ENCODE measurements at regions not wholly inside any gene's neighbourhood (a gene's known extent, or its start where the extent isn't known, plus 50 kb on each side); places are given as distances from the start of the nearest gene placed in this dataset.

GRCh38 chr5:2482778-2483177, 268.7 kb downstream of the IRX2 start:
- DNase-seq = no peak

DNA sequence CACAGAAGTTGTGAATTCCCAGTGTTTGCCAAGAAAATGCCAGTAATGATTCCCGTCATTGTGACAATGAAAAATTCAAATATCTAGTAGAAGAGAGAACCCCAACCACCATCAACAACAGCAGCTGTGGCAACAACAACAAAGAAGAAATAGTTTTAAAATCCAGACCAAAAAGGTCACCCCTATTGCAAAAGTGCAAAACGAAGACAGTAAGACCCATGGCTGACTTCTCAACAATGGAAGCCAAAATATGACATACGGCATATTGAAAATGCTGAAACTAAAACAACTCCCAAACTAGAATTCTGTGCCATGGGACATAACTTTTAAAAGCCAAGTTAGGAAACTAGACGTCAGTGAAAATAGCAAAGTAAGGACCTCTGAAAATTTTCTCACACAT, 270.6 kb downstream of the IRX2 start:
- DNase-seq = no peak

DNA sequence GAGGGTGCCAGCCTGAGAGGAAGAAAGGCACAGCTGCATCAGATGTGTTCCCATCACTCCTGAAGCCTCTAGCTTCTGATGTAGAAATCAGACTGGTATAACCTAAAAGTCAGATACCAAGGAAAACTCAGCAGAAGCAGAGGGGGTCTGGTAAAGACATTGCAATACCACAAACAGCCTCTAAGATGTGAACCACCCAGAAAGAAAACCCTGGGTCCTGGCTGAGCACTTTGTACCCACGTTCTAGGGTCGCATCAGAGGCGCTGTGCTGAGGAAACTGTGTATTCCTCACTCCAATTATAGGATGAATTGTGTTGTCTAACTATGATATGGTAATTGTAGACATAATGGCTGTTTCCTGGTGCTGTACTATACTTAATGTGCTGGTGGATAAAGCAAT, 275.6 kb downstream of the IRX2 start:
- no peak for DNase-seq

DNA sequence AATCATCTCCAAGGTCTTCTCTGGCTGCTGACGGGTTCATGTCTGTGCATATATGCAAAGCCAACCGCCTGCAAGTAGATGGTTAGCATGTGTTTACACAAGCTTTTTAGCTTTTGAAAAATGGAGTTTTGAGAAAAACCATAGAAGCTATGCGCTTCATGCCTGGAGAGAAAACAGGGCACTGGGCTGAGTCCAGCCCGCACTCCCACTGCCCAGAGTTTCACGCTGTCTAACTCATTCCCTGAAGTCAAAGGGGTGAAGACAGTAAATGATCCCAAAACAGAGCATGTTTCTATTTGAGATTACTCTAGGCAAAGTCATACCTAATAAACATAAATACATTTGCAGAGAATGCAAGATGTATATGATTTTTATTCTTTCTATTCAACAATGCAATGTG, 278.8 kb downstream of the IRX2 start:
- DNase-seq = no peak

GRCh38 chr5:2471152-2471879, 280.2 kb downstream of the IRX2 start:
- DNase-seq = no peak

DNA sequence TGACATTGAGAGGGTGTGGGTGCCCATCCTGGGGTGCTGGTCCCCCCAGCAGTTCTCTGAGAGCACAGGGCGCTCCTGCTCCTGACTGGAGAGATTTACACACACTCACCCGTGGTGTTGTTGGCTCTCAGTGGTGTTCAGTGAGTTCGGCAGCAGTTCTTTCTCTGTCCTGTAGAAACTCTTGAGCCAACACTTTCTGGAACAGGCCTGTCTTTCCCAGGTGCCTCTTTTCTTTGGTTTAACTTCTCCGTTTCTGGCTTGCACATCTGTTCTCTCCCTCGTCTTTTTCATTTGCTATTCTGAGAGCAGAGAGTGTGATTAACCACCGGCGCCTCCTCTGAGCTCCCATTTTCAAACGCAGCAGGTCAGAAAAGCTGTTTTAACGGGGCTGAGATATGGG, 284.5 kb downstream of the IRX2 start:
- no peak for DNase-seq

- DNase-seq = no peak
Measured at GRCh38 chr5:2465383-2465782, 286.1 kb downstream of the IRX2 start.

DNA sequence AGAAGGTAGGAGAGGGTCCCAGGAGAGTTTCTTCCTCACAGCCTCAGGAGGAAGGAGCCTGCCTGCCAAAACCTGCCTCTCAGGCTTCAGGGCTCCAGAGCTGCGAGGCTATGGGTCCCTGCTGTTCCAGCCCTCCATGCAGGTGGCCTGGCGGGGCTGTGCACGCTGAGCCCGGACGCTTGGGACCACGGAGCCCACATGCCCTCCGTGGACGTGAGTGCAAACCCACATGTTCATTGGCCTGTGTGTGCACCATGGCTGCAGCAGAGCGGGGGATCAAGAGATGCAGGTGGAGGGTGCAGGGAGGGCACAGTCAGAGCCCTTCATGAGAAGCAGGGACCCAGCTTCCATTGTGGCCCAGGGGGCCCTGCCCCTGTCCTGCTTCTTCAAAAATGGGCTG, 287.3 kb downstream of the IRX2 start:
- no peak for DNase-seq

GRCh38 chr5:2461701-2462691, 289.5 kb downstream of the IRX2 start:
- DNase-seq = no peak

DNA sequence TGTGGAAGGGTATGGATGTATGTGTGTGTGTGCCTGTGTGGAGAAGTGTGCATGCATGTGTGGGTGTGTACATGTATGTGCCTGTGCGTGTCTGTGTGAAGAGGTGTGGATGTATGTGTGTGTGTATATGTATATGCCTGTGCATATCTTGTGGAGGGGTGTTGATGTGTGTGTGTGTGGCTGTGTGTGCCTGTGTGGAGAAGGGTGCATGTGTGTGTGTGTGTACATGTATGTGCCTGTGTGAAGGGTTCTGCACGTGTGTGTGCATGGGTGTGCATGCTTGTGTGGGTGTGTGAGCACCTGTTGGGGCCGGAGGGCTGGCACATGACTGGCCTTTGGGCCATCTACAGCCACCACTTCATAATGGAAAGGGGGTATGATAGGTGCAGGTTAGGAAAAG, 291.4 kb downstream of the IRX2 start:
- DNase-seq = no peak

DNA sequence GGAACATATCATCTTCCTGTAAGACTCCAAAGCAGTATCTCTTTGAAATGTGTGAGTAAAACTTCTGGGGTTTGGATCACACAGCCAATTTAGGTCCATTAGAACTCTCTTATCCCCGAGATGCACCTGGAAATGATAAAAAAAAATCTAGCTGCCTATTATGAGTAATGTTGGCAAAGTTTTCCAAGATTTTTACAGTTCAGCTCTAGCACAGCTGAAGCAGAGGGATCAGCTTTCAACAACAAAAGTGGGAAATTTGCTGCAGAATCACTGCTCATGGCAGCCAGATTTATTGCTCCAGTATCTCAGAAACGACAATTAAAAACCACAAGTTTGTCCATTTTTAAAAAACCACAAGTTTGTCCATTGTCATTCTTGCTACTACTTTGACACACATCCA, 292.2 kb downstream of the IRX2 start:
- DNase-seq = no peak

GRCh38 chr5:2455878-2456277, 295.6 kb downstream of the IRX2 start:
- DNase-seq = no peak

DNA sequence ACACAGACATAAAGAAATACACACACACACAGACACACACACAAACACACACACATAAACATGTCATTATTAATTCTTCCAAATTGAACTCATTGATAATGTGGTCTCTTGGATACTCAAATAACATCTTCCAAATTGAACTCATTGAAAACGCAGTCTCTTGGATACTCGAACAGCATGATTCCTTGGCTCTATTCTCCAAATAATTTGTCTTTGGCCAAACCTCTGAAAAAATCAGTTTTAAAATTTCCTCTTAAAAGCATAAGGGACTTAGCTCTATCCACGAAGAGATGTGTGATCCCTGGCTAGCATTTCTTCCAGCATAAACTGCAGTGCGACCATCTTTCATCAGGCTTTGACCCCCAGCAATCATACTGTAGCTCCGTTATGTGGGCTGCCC, 296.6 kb downstream of the IRX2 start:
- no peak for DNase-seq

- DNase-seq = no peak
Measured at GRCh38 chr5:2453781-2454180, 297.7 kb downstream of the IRX2 start.

DNA sequence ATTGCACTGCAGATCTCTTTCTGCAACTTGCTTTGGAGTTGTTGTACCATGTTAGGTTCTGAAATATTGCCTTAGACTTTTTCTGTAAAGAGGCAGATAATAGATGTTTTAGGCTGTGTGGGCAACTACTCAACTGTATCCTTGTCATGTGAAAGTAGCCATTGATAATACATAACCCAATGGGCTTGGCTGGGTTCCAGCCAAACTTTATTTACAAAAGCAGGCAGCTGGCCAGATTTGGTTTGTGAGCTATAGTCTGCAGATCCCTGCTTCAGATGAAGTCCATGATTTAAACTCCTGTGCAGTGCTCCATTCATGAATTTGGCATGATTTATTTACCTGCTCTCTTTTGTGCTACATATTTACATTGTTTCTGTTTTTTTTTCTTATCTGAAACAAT, 300.4 kb downstream of the IRX2 start:
- DNase-seq = no peak

- no peak for DNase-seq
Measured at GRCh38 chr5:2442496-2443354, 308.8 kb downstream of the IRX2 start.

- no peak for DNase-seq
Measured at GRCh38 chr5:2441495-2442180, 309.8 kb downstream of the IRX2 start.

GRCh38 chr5:2439608-2440007, 311.9 kb downstream of the IRX2 start:
- DNase-seq = no peak

- DNase-seq = no peak
Measured at GRCh38 chr5:2433086-2433485, 318.4 kb downstream of the IRX2 start.

GRCh38 chr5:2432076-2432920, 319.2 kb downstream of the IRX2 start:
- no peak for DNase-seq

DNA sequence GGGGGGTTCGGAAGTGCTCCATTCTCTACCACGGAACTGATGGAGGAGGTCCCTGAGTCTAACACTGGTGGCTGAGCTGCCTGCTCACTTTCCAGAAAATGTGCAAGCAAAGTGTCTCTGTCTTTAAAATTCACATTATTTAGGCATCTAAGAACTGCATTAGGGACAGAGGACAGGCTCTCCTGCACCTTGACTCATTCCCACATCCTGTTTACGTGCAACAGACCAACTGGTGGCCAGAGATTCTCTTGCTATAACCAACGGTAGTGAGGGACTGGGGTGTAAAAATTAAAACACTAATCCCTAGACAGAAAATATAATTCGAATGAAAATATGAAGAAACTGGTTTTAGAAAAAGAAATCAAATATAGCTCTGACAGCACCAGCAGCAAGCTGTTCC, 320.9 kb downstream of the IRX2 start:
- no peak for DNase-seq

DNA sequence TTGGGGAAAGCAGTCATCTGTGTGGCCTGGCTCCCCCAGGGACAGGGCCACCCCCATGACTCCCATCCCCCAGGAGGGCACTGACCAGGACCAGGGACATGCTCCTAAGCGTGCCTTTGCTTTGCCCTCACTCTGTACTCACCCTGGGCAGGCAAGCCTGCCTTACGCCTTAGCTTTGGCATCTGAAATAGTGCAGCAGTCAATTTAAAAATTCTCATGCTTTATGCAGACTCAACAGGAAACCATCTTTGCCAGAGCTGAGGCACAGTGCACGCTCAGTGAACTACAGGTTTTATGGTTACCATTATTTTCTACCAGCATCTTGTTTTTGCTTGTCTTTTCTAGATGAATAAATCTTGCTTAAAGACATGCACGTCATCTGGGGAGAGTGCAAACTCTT, 323.5 kb downstream of the IRX2 start:
- no peak for DNase-seq

All from SHP77 (cell line).